Endothelial cell of umbilical vein (primary cell): ENCODE measurements at regions not wholly inside any gene's neighbourhood (a gene's known extent, or its start where the extent isn't known, plus 50 kb on each side); places are given as distances from the start of the nearest gene placed in this dataset.

Source experiments
- BruUV-seq: library from RNA; stranded (reverse); fragments of 400-500 nt; replicated peaks from 2 replicates; lab custom pipeline; 2021; lab: Mats Ljungman, UMichigan
- CTCF ChIA-PET: fragments of 300-600, 350-600 bp; sonication (Branson Sonifier 250); formaldehyde crosslinking; loops from one replicate; lab custom pipeline; 2021; ENCODE audit warnings: antibody characterized with exemption, inconsistent platforms; lab: Charles Lee
- POLR2A ChIA-PET: fragments of 300-600, 350-600 bp; sonication (Branson Sonifier 250); formaldehyde crosslinking; loops from one replicate; lab custom pipeline; 2021; ENCODE audit warnings: antibody characterized with exemption, inconsistent platforms; lab: Charles Lee
- DNase-seq: peaks from one replicate; pipeline ENCODE4 v3.0.0-alpha.2; 2011; ENCODE audit warnings: low read depth, low spot score
- FAIRE-seq: peaks from 2 replicates; lab custom pipeline; 2011; peaks lifted over from hg19 to GRCh38; lab: Jason Lieb, UNC
- H2AFZ ChIP-seq: 2 replicates; pipeline ENCODE4 v1.6.0; 2012; ENCODE audit warnings: low read depth, low read length, control low read depth, inconsistent platforms
- H3K27ac ChIP-seq: 2 replicates; pipeline ENCODE4 v1.5.1; 2011; ENCODE audit warnings: low read depth, mild to moderate bottlenecking, control low read depth, low read length, moderate library complexity; ENCODE audit not compliant: insufficient read depth
- H3K27me3 ChIP-seq, 2 experiments: 2 replicates each; pipeline versions ENCODE4 v1.6.0 to v1.6.1; 2011; ENCODE audit warnings: low read length in 2 of 2, mixed read lengths in 1 of 2; ENCODE audit not compliant: control insufficient read depth in 2 of 2, insufficient read depth in 2 of 2
- H3K36me3 ChIP-seq, 2 experiments: 2 replicates in 1 of 2; 3 replicates in 1 of 2; pipeline ENCODE4 v1.5.1; 2011; ENCODE audit warnings: low read length in 2 of 2, mild to moderate bottlenecking in 1 of 2, moderate library complexity in 1 of 2; ENCODE audit not compliant: control insufficient read depth in 2 of 2, insufficient read depth in 2 of 2; ENCODE audit errors: extremely low read depth in 1 of 2
- H3K4me1 ChIP-seq: 3 replicates; pipeline ENCODE4 v1.5.1; 2011; ENCODE audit warnings: mild to moderate bottlenecking, low read length; ENCODE audit not compliant: control insufficient read depth, insufficient read depth; ENCODE audit errors: extremely low read depth
- H3K4me2 ChIP-seq: 2 replicates; pipeline ENCODE4 v1.6.1; 2011; ENCODE audit warnings: low read length, control low read depth, mixed read lengths; ENCODE audit not compliant: insufficient read depth
- H3K4me3 ChIP-seq, 3 experiments: fragments of 200-600 bp in 1 of 3; sonication (generic), shearing (Covaris generic) in 1 of 3; replicated peaks in 1 of 3; 2 replicates each; pipeline ENCODE4 v1.5.1; 2011 to 2016; ENCODE audit warnings: control low read depth in 3 of 3, low read length in 3 of 3, mild to moderate bottlenecking in 2 of 3, inconsistent platforms in 1 of 3, low read depth in 1 of 3, moderate library complexity in 1 of 3; ENCODE audit not compliant: insufficient read depth in 1 of 3
- H3K79me2 ChIP-seq: 2 replicates; pipeline ENCODE4 v1.6.0; 2012; ENCODE audit warnings: low read length, inconsistent platforms; ENCODE audit not compliant: control insufficient read depth, insufficient read depth
- H3K9ac ChIP-seq: replicated peaks from 2 replicates; pipeline ENCODE3; 2011; ENCODE audit warnings: low read length, control low read depth; ENCODE audit not compliant: insufficient read depth; ENCODE audit errors: extremely low read depth
- H3K9me1 ChIP-seq: replicated peaks from 3 replicates; pipeline ENCODE4 v1.6.0; 2011; ENCODE audit warnings: mild to moderate bottlenecking, low read length; ENCODE audit not compliant: control insufficient read depth, insufficient read depth; ENCODE audit errors: extremely low read depth
- H3K9me3 ChIP-seq: replicated peaks from 2 replicates; pipeline ENCODE4 v1.5.1; 2012; ENCODE audit warnings: low read length, inconsistent platforms; ENCODE audit not compliant: control insufficient read depth, insufficient read depth
- H4K20me1 ChIP-seq: replicated peaks from 2 replicates; pipeline ENCODE3; 2011; ENCODE audit warnings: mild to moderate bottlenecking, low read length; ENCODE audit not compliant: control insufficient read depth, insufficient read depth; ENCODE audit errors: extremely low read depth
- EZH2 ChIP-seq: IDR thresholded peaks from 2 replicates; pipeline ENCODE4 v1.6.1; 2012; ENCODE audit warnings: borderline replicate concordance, low read depth, mild to moderate bottlenecking, moderate library complexity, low read length, inconsistent platforms; ENCODE audit not compliant: severe bottlenecking
- FOS ChIP-seq: IDR thresholded peaks from 2 replicates; pipeline ENCODE4 v1.6.1; 2011; ENCODE audit warnings: mild to moderate bottlenecking, low read length, moderate library complexity, borderline replicate concordance; ENCODE audit not compliant: insufficient read depth
- GATA2 ChIP-seq: IDR thresholded peaks from 2 replicates; pipeline ENCODE4 v1.7.0; 2011; ENCODE audit warnings: low read depth, mild to moderate bottlenecking, moderate library complexity, mixed read lengths, low read length; ENCODE audit not compliant: insufficient read length, insufficient read depth
- JUN ChIP-seq: IDR thresholded peaks from 2 replicates; pipeline ENCODE4 v1.6.1; 2011; ENCODE audit warnings: borderline replicate concordance, low read depth; ENCODE audit not compliant: insufficient read length, insufficient read depth
- MAX ChIP-seq: IDR thresholded peaks from 2 replicates; pipeline ENCODE4 v1.6.1; 2011; ENCODE audit not compliant: insufficient read depth, insufficient read length
- MYC ChIP-seq: IDR thresholded peaks from one replicate; pipeline ENCODE4 v1.6.1; 2011; ENCODE audit warnings: mild to moderate bottlenecking, low read depth, low read length
- POLR2A ChIP-seq: IDR thresholded peaks from 2 replicates; pipeline ENCODE4 v1.6.1; 2012; ENCODE audit warnings: low read depth, mild to moderate bottlenecking, control low read depth, low read length
- POLR2AphosphoS5 ChIP-seq: IDR thresholded peaks from 2 replicates; pipeline ENCODE4 v1.6.1; 2012; ENCODE audit warnings: low read depth, mild to moderate bottlenecking, control low read depth, low read length, moderate library complexity; ENCODE audit not compliant: insufficient read depth
- dilution Hi-C: fragments of 300-500 bp; cut with MboI; formaldehyde crosslinking; loops from one replicate; pipeline ENCODE4 v1.15.0; 2019; ENCODE audit warnings: low sequenced_read_pairs; ENCODE audit not compliant: extremely low pct_ligation_motif_present
- intact Hi-C: fragments of 100-400 bp; cut with micrococcal nuclease; formaldehyde crosslinking; loops from one replicate; pipeline ENCODE4 v1.10.0; 2022
- TF ChIP-seq, protein P1 (sequence below), 2 donors: IDR thresholded peaks; 1 replicate in 1 of 2; 2 replicates in 1 of 2; pipeline ENCODE4 v1.5.1; 2011; ENCODE audit warnings: low read length in 2 of 2, mild to moderate bottlenecking in 2 of 2, moderate library complexity in 2 of 2, control low read depth in 1 of 2, inconsistent platforms in 1 of 2, low read depth in 1 of 2; ENCODE audit not compliant: insufficient read depth in 1 of 2; ENCODE audit errors: extremely low read depth in 1 of 2

- CTCF ChIA-PET: interaction anchor here (0.9 kb wide), 2 partner anchors 92 to 313 kb away, joined by 3 read pairs; no protein-coding TSS in a partner anchor
These were observed 326.6 kb downstream of the RPS24 start for GRCh38 chr10:78360284-78360683.

More at GRCh38 chr10:78360284-78360683, 326.6 kb downstream of the RPS24 start:
- Histone ChIP-seq H3K79me2 (no peaks in the 10 kb centered on the region), H3K36me3 (no peaks in the 10 kb centered on the region), H3K4me3 (no peak overlapping the region), H3K4me1 (peaks cover 10% of the 10 kb centered on the region), H3K4me2 (no peak overlapping the region), H2AFZ (no peak overlapping the region), H3K9me1 (no peaks in the 10 kb centered on the region), H3K9ac (no peak overlapping the region), H3K27ac (no peak overlapping the region), H3K27me3 (peaks cover 0 to 3% of the 10 kb centered on the region in 2 experiments), H4K20me1 (no peaks in the 10 kb centered on the region), H3K9me3 (no peaks in the 10 kb centered on the region)
- FAIRE-seq: no peak
- no TSS peak for BruUV-seq
- DNase-seq: no peak
- dilution Hi-C loops: no loop called here
- POLR2A ChIA-PET: no interaction called here
- TF ChIP-seq POLR2AphosphoS5 (no peak), JUN (no peak), MAX (no peak), MYC (no peak), POLR2A (no peak), FOS (no peak), GATA2 (no peak), EZH2 (no peak)
- TF ChIP-seq, protein P1, sequence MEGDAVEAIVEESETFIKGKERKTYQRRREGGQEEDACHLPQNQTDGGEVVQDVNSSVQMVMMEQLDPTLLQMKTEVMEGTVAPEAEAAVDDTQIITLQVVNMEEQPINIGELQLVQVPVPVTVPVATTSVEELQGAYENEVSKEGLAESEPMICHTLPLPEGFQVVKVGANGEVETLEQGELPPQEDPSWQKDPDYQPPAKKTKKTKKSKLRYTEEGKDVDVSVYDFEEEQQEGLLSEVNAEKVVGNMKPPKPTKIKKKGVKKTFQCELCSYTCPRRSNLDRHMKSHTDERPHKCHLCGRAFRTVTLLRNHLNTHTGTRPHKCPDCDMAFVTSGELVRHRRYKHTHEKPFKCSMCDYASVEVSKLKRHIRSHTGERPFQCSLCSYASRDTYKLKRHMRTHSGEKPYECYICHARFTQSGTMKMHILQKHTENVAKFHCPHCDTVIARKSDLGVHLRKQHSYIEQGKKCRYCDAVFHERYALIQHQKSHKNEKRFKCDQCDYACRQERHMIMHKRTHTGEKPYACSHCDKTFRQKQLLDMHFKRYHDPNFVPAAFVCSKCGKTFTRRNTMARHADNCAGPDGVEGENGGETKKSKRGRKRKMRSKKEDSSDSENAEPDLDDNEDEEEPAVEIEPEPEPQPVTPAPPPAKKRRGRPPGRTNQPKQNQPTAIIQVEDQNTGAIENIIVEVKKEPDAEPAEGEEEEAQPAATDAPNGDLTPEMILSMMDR (IDR thresholded peaks at IDR 0.05; ENCODE audit: extremely low read depth in 1 of 2, insufficient read depth in 1 of 2, low read depth in 1 of 2, low read length in 2 of 2): no peak
- intact Hi-C loops: no loop called here
